ENCODE measurements at regions not wholly inside any gene's neighbourhood (a gene's known extent, or its start where the extent isn't known, plus 50 kb on each side); places are given as distances from the start of the nearest gene placed in this dataset.

GRCh38 chr12:66915306-66915904 is 236.5 kb upstream of the GRIP1 start:
- peak; percentile 8 for DNase-seq

GRCh38 chr12:66916189-66916588 is 237.3 kb upstream of the GRIP1 start:
- no peak for DNase-seq

GRCh38 chr12:66919466-66919865 is 240.6 kb upstream of the GRIP1 start:
- DNase-seq = no peak

- no peak for DNase-seq
Measured at GRCh38 chr12:66920205-66920604, 241.3 kb upstream of the GRIP1 start.

- DNase-seq = no peak
Measured at GRCh38 chr12:66921151-66921550, 242.3 kb upstream of the GRIP1 start.

GRCh38 chr12:66925083-66925482 is 246.2 kb upstream of the GRIP1 start:
- no peak for DNase-seq

GRCh38 chr12:66929121-66929520 is 250.2 kb upstream of the GRIP1 start:
- no peak for DNase-seq

GRCh38 chr12:66931091-66931490 is 252.2 kb upstream of the GRIP1 start:
- DNase-seq = no peak

GRCh38 chr12:66932126-66932525 is 253.2 kb upstream of the GRIP1 start:
- DNase-seq = no peak

GRCh38 chr12:66934302-66935062 is 255.6 kb upstream of the GRIP1 start:
- peak; percentile 40 for DNase-seq

GRCh38 chr12:66941150-66941549 is 262.3 kb upstream of the GRIP1 start:
- no peak for DNase-seq

- DNase-seq = no peak
Measured at GRCh38 chr12:66942741-66943465, 264.0 kb upstream of the GRIP1 start.

- DNase-seq = no peak
Measured at GRCh38 chr12:66944365-66944764, 265.5 kb upstream of the GRIP1 start.

- no peak for DNase-seq
Measured at GRCh38 chr12:66945189-66945817, 266.4 kb upstream of the GRIP1 start.

GRCh38 chr12:66947119-66947518 is 268.2 kb upstream of the GRIP1 start:
- DNase-seq = no peak

- DNase-seq = no peak
Measured at GRCh38 chr12:66952668-66953067, 273.8 kb upstream of the GRIP1 start.

GRCh38 chr12:66956300-66956699 is 277.4 kb upstream of the GRIP1 start:
- DNase-seq = no peak

GRCh38 chr12:66959276-66959675 is 280.4 kb upstream of the GRIP1 start:
- no peak for DNase-seq

GRCh38 chr12:66960006-66960405 is 281.1 kb upstream of the GRIP1 start:
- DNase-seq = no peak

- no peak for DNase-seq
Measured at GRCh38 chr12:66960704-66961690, 282.1 kb upstream of the GRIP1 start.

- no peak for DNase-seq
Measured at GRCh38 chr12:66962290-66962689, 283.4 kb upstream of the GRIP1 start.

GRCh38 chr12:66963901-66964300 is 285.0 kb upstream of the GRIP1 start:
- no peak for DNase-seq
